Fibroblast of mammary gland (primary cell): ENCODE measurements at regions not wholly inside any gene's neighbourhood (a gene's known extent, or its start where the extent isn't known, plus 50 kb on each side); places are given as distances from the start of the nearest gene placed in this dataset.

Source experiments
- DNase-seq: peaks from one replicate; pipeline ENCODE4 v3.0.0-alpha.2; 2010; ENCODE audit warnings: low read depth
- H3K4me3 ChIP-seq: 2 replicates; pipeline ENCODE4 v1.5.1; 2011; ENCODE audit warnings: low read depth, mild to moderate bottlenecking, low read length, moderate library complexity; ENCODE audit not compliant: control insufficient read depth
- CTCF ChIP-seq: conservative IDR thresholded peaks from 2 replicates; pipeline ENCODE4 v1.5.1; 2011; ENCODE audit warnings: low read depth, low read length, inconsistent platforms; ENCODE audit not compliant: control insufficient read depth, insufficient read depth

DNA sequence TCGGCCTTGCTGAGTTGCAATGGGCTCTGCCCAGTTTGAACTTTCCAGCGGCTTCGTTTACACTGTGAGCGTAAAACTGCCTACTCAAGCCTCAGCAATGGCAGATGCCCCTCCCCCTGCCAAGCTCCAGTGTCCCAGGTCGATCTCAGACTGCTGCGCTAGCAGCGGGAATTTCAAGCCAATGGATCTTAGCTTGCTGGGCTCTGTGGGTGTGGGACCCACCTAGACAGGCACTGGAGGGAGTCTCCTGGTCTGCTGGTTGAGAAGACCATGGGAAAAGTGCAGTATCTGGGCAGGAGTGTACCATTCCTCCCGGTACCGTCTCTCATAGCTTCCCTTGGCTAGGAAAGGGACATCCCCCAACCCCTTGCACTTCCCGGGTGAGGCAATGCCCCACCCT, 88.2 kb downstream of the KLHL28 start:
- TF ChIP-seq CTCF = no peak
- no peak for DNase-seq
- H3K4me3 ChIP-seq = no peak overlapping the region

- no peak for TF ChIP-seq CTCF
- no peak for DNase-seq
- H3K4me3 ChIP-seq = no peak overlapping the region
Observed at GRCh38 chr14:44866770-44867169, 95.0 kb downstream of the KLHL28 start.

DNA sequence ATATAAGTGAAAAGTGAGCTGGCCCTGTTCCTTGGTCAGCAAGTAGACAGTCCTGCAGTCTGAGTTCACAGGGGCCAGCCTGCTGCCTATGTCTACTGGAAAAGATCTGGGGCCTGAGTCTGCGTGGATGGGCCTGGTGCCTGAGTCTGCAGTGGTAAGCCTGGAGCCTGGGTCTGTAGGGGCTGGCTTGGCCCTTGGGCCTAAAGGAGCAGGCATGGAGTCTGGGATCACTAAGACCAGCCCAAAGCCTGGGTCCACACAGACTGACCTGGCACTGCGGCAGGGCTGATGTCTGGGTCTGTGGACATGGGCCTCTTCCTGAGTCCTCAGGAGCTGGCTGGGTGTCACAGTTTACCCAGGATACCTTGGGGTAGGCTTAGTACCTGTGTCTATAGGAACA, 95.4 kb downstream of the KLHL28 start:
- no peak for TF ChIP-seq CTCF
- H3K4me3 ChIP-seq = no peak overlapping the region
- no peak for DNase-seq

GRCh38 chr14:44863271-44863670, 98.5 kb downstream of the KLHL28 start:
- no peak overlapping the region for H3K4me3 ChIP-seq
- no peak for TF ChIP-seq CTCF
- DNase-seq = no peak

DNA sequence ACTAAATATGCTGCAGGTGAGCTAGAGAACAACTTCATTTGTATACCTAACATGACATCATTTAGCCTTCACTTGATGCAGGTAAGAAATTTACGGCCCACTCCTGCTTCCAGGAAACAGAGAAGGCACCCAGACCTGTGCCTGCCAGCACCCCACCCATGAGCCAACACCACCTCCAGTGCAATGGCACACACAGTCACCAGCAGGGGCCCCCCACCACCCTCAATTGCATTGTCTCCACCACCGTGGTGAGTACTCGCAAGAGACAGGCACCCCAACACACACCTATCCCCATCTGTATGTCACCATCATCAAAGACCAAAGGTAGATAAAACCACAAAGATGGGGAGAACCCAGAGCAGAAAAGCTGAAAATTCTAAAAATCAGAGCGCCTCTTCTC, 107.6 kb downstream of the KLHL28 start:
- DNase-seq = no peak
- TF ChIP-seq CTCF = no peak
- no peak overlapping the region for H3K4me3 ChIP-seq

GRCh38 chr14:44847526-44848309, 114.0 kb downstream of the KLHL28 start:
- H3K4me3 ChIP-seq = no peak overlapping the region
- peak; percentile 33 for DNase-seq
- no peak for TF ChIP-seq CTCF
